HuH-7.5 (cell line): ENCODE measurements at regions not wholly inside any gene's neighbourhood (a gene's known extent, or its start where the extent isn't known, plus 50 kb on each side); places are given as distances from the start of the nearest gene placed in this dataset.

Source experiments
- DNase-seq: peaks from one replicate; pipeline ENCODE4 v3.0.0; 2011; ENCODE audit warnings: low spot score

DNA sequence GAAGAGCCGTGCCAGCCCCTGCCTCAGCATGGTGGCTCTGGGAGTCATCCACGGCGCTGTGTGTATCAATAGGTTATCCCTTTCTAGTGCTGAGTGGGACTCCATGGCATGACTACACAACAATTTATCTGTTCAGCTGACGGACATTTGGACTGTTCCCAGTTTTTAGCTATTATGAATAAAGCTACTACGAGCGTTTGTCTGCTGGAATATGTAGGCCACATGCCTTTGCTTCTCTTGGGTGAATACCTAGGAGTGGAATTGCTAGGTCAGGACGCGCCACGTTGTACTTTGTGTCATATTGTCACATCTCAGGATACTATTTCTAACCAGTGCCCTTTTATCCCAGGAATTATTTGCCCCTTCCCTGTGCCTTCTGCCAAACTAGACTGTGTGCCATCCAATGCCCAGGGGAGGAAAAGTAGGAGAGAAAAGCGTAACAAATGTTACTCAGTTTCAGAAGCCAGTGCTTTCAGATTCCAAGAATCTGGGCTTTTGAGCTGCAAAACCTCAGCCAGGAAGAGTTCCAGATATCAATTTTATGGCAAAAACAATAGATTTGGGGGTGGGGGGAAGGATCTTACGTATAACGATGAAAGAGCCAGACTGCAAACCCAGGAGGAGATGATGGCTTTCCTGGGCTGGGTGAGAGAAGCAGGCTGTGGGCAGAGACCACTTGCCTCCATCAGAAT, 62.5 kb upstream of the NCOR2 start:
- no peak for DNase-seq

GRCh38 chr12:124629117-124629516, 61.7 kb upstream of the NCOR2 start:
- DNase-seq = no peak

GRCh38 chr12:124627956-124628355, 60.5 kb upstream of the NCOR2 start:
- no peak for DNase-seq

GRCh38 chr12:124626971-124627411, 59.6 kb upstream of the NCOR2 start:
- no peak for DNase-seq

DNA sequence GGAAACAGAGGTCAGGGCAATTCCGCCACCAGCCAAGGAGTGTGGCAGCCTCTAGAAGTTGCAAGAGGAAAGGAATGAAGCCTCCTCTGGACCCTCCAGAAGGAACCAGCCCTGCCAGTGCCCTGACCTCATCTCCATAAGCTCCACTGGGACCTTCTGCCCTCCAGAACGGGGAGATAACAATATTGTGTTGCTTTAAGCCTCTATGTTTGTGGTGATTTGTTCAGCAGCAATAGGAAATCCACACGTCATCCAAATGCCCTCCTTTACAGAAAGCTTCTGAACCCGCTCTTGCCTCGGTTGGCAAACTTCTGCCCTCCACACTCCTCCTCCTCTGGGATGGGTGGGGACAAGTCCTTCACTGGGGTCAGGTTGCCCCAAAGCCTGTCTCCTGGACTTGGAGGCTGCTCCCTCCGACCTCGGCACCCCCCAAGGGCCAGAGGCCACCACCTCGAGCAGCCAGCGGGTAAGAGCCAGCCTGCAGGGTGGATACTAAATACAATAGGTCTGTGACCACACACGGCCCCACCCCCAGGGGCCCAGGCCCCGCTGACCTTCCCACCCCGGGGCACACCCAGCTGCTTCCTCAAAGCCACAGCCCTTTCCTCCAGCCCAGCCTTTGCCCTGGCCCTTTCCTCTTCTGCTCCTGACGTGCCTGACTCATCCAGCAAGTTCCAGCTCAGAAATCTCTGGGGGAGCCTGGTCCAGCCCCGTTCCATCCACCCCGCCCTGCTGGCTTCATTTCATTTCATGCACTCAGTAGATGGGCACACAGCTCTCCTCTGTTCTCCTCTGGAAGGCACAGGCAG, 58.7 kb upstream of the NCOR2 start:
- DNase-seq = no peak

DNA sequence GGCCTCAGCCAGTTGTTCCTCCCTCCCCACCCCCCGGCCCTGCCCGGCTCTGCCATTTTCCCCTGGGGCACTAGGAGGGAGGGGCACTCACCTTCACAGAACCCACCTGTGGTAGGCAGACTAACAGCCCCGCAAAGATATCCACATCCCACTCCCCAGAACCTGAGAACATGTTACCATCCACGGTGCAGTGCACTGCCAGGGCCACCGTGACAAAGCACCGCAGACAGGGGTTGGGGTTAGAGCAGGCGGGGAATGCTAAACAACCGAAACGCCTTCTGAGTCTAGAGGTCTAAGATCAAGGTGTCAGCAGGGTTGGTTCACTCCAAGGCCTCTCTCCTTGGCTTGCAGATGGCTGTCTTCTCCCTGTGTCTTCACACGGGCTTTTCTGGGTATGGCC, 57.4 kb upstream of the NCOR2 start:
- DNase-seq = no peak

GRCh38 chr12:124623344-124624035, 56.1 kb upstream of the NCOR2 start:
- no peak for DNase-seq

GRCh38 chr12:124622764-124623163, 55.4 kb upstream of the NCOR2 start:
- no peak for DNase-seq

- DNase-seq = no peak
Measured at GRCh38 chr12:124622331-124622730, 54.9 kb upstream of the NCOR2 start.

GRCh38 chr12:124621296-124621660, 53.9 kb upstream of the NCOR2 start:
- no peak for DNase-seq

DNA sequence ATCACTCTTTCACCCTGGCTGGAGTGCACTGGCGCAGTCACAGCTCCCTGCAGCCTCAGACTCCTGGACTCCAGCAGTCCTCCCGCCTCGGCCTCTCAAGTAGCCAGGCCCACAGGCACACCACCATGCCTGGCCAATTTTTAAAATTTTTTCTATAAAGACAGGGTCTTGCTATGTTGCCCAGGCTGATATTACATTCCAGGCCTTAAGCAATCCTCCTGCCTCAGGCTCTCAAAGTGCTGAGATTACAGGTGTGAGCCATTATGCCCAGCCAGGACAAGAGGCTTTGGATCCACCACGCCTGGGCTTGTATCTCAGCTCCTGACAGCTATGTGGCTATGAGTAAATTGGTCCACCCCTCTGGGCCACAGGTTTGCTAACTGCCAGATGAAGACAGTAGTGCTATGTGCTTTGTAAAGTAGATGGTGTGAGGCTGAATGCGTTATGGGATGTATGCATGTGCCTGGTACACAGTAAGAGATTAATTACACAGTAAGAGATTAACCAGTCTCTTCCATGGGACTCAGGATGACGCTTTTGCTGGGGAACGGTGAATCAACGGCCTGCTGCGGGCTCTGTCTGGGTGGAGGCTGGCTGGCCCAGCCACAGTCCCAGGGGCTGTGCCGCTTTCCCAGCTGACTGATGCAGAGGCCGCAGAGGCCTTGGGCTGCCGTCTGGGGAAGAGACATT, 53.3 kb upstream of the NCOR2 start:
- no peak for DNase-seq

- no peak for DNase-seq
Measured at GRCh38 chr12:124618291-124618902, 51.0 kb upstream of the NCOR2 start.

DNA sequence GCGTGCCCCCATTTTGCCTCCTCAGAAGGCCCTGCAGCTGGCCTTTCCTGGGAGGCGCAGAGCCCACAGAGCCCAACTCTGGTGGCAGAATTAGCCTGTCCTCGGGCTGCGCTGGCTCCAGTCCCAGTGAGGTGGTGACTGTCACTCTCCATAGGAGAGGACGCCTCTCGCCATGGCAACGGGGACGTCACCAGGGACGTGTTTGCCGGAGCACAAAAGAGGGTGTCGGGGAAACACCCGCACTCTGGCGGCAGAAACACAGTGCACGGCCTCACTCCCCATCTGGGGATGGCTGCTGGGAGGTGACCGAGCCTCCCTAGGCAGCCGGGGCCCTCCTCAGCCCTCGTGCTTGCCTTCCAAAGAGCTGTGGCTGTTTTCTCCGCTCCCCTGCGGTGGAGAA, 50.2 kb upstream of the NCOR2 start:
- no peak for DNase-seq
